GM12878 (cell line): ENCODE measurements at regions not wholly inside any gene's neighbourhood (a gene's known extent, or its start where the extent isn't known, plus 50 kb on each side); places are given as distances from the start of the nearest gene placed in this dataset.

Source experiments
- ATAC-seq: fragments of 200-7000 bp; cut with Tn5 transposase; 3 replicates; pipeline ENCODE4 v1.9.1; 2020; ENCODE audit warnings: mild to moderate bottlenecking, moderate library complexity
- BruUV-seq: library from RNA; stranded (reverse); fragments of 400-500 nt; replicated peaks from 2 replicates; lab custom pipeline; 2021; lab: Mats Ljungman, UMichigan
- CTCF ChIA-PET: fragments of 300-600 bp; sonication (Branson Sonifier 250); formaldehyde crosslinking; extraction: SDS; loops from one replicate; lab custom pipeline; 2021; ENCODE audit warnings: inconsistent platforms; lab: Yijun Ruan, JAX
- POLR2A ChIA-PET: fragments of 350-600 bp; formaldehyde crosslinking; extraction: SDS; loops from one replicate; lab custom pipeline; 2021; ENCODE audit warnings: inconsistent platforms; lab: Charles Lee
- RAD21 ChIA-PET: fragments of 300-600 bp; sonication (Branson Sonifier 250); formaldehyde crosslinking; loops from one replicate; lab custom pipeline; 2023; ENCODE audit warnings: antibody characterized with exemption; ENCODE audit not compliant: unreplicated experiment; lab: Charles Lee
- SMC1A ChIA-PET: fragments of 300-600 bp; sonication (Branson Sonifier 250); formaldehyde crosslinking; loops from one replicate; lab custom pipeline; 2023; ENCODE audit not compliant: unreplicated experiment, uncharacterized antibody; lab: Charles Lee
- DNase-seq: peaks from one replicate; pipeline ENCODE4 v3.0.0-alpha.2; 2011; ENCODE audit warnings: low read depth, low spot score
- FAIRE-seq: peaks from 3 replicates; lab custom pipeline; 2011; peaks lifted over from hg19 to GRCh38; lab: Jason Lieb, UNC
- H2AFZ ChIP-seq: 2 replicates; pipeline ENCODE4 v1.6.0; 2011; ENCODE audit warnings: low read depth, low read length, control low read depth; ENCODE audit not compliant: control insufficient read depth
- H3K27ac ChIP-seq: 2 replicates; pipeline ENCODE4 v1.5.1; 2011; ENCODE audit warnings: control low read depth; ENCODE audit not compliant: control insufficient read depth, insufficient read depth
- H3K27me3 ChIP-seq, 2 experiments: replicated peaks in 1 of 2; 2 replicates each; pipeline versions ENCODE4 v1.6.0 to v1.6.1; 2011; ENCODE audit warnings: low read length in 1 of 2; ENCODE audit not compliant: control insufficient read depth in 2 of 2, insufficient read depth in 2 of 2
- H3K36me3 ChIP-seq, 2 experiments: 2 replicates each; pipeline ENCODE4 v1.5.1; 2011; ENCODE audit warnings: low read length in 1 of 2; ENCODE audit not compliant: control insufficient read depth in 2 of 2, insufficient read depth in 2 of 2
- H3K4me1 ChIP-seq: 2 replicates; pipeline ENCODE4 v1.6.1; 2011; ENCODE audit warnings: mild to moderate bottlenecking, low read length, moderate library complexity, mixed read lengths; ENCODE audit not compliant: control insufficient read depth, insufficient read depth
- H3K4me2 ChIP-seq: 2 replicates; pipeline ENCODE4 v1.6.0; 2011; ENCODE audit warnings: control low read depth; ENCODE audit not compliant: control insufficient read depth, insufficient read depth
- H3K4me3 ChIP-seq: fragments of 200-600 bp; sonication (generic); 2 replicates; pipeline ENCODE4 v1.5.1; 2016
- H3K79me2 ChIP-seq: 2 replicates; pipeline ENCODE4 v1.6.0; 2011; ENCODE audit warnings: low read length; ENCODE audit not compliant: control insufficient read depth, insufficient read depth
- H3K9ac ChIP-seq: 2 replicates; pipeline ENCODE4 v1.8.0; 2011; ENCODE audit warnings: low read length, control low read depth, mixed read lengths; ENCODE audit not compliant: control insufficient read depth, insufficient read depth
- H3K9me3 ChIP-seq: replicated peaks from 3 replicates; pipeline ENCODE4 v1.5.1; 2011; ENCODE audit warnings: mild to moderate bottlenecking, low read length; ENCODE audit not compliant: control insufficient read depth, insufficient read depth
- H4K20me1 ChIP-seq: 2 replicates; pipeline ENCODE4 v1.6.0; 2011; ENCODE audit not compliant: control insufficient read depth, insufficient read depth
- HDAC6 ChIP-seq: fragments of 200-600 bp; sonication (generic); IDR thresholded peaks from one replicate; pipeline ENCODE4 v1.8.0; 2017; ENCODE audit warnings: antibody characterized with exemption; ENCODE audit not compliant: unreplicated experiment
- IKZF2 ChIP-seq, 2 experiments: fragments of 450-650 bp; IDR thresholded peaks; 2 replicates each; pipeline ENCODE4 v1.6.1; 2017; ENCODE audit warnings: mild to moderate bottlenecking in 2 of 2, moderate library complexity in 2 of 2
- KDM1A ChIP-seq: fragments of 200-600 bp; sonication (generic); IDR thresholded peaks from 2 replicates; pipeline ENCODE4 v1.6.1; 2016; ENCODE audit warnings: borderline replicate concordance
- SUPT20H ChIP-seq: IDR thresholded peaks from 2 replicates; pipeline ENCODE4 v1.6.1; 2011; ENCODE audit warnings: low read depth, mild to moderate bottlenecking, low read length, moderate library complexity, borderline replicate concordance; ENCODE audit not compliant: control insufficient read depth
- YBX1 ChIP-seq: fragments of 450-650 bp; IDR thresholded peaks from 2 replicates; pipeline ENCODE4 v1.6.1; 2016; ENCODE audit warnings: antibody characterized with exemption
- YY1 ChIP-seq: IDR thresholded peaks from 2 replicates; pipeline ENCODE4 v1.6.1; 2011; ENCODE audit warnings: low read depth, mild to moderate bottlenecking, low read length
- ZNF24 ChIP-seq: fragments of 450-650 bp; IDR thresholded peaks from 2 replicates; pipeline ENCODE4 v1.6.1; 2017; ENCODE audit warnings: antibody characterized with exemption, mild to moderate bottlenecking
- ZSCAN29 ChIP-seq: fragments of 450-650 bp; IDR thresholded peaks from 2 replicates; pipeline ENCODE4 v1.6.1; 2017; ENCODE audit warnings: mild to moderate bottlenecking, moderate library complexity
- ZZZ3 ChIP-seq: IDR thresholded peaks from 2 replicates; pipeline ENCODE4 v1.6.1; 2011; ENCODE audit warnings: low read depth; ENCODE audit not compliant: control insufficient read depth, insufficient read length
- WGBS: methylation state at CpG from one replicate; pipeline ENCODE4 v1.1.6; 2016; ENCODE audit warnings: low lambda C conversion rate; ENCODE audit not compliant: insufficient replicate concordance, insufficient coverage; ENCODE audit errors: missing lambda C conversion rate; 5-methylcytosine and 5-hydroxymethylcytosine counted together
- in situ Hi-C: fragments of 300-500 bp; cut with MboI; formaldehyde crosslinking; loops from 9 replicates; pipeline ENCODE4 v1.14.3; 2018; ENCODE audit warnings: mixed read lengths
- intact Hi-C: fragments of 100-400 bp; cut with micrococcal nuclease; formaldehyde crosslinking; loops from one replicate; pipeline ENCODE4 v1.14.2; 2022; ENCODE audit not compliant: unreplicated experiment
- TF ChIP-seq, protein P1 (sequence below): fragments of 450-650 bp; IDR thresholded peaks from 2 replicates; pipeline ENCODE4 v1.6.1; 2014; ENCODE audit warnings: mild to moderate bottlenecking
- TF ChIP-seq, protein P2 (sequence below): fragments of 450-650 bp; IDR thresholded peaks from 2 replicates; pipeline ENCODE4 v1.6.1; 2016; ENCODE audit warnings: mild to moderate bottlenecking, moderate library complexity, borderline replicate concordance

DNA sequence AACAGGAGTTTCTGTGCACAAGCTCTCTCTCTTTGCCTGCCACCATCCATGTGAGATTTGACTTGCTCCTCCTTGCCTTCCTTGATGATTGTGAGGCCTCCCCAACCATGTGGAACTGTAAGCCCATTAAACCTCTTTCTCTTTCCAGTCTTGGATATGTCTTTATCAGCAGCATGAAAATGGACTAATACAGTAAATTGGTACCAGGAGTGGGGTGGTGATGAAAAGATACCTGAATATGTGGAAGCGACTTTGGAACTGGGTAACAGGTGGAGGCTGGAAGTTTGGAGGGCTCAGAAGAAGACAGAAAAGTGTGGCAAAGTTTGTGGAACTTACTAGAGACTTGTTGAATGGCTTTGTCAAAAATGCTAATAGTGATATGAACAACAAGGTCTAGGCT is 69.1 kb upstream of the VANGL1 start (continued):
- no peak for TF ChIP-seq HDAC6
- no peak for TF ChIP-seq ZZZ3
- TF ChIP-seq ZNF24, result no peak
- TF ChIP-seq, all 136 proteins: peak for 0

DNA sequence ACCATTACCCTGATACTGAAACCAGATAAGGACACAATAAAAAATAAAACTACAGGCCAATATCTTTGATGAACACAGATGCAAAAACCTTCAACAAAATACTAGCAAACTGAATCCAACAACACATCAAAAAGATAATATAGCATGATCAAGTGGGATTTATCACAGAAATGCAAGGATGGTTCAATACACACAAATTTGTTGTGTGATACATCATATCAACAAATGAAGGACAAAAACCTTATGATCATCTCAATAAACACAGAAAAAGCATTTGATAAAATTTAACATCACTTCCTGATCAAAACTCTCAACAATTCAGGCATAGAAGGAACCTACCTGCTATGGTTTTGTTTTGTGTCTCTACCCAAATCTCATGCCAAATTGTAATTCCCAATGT is 74.3 kb upstream of the VANGL1 start:
- Histone ChIP-seq H3K27ac (no peak overlapping the region), H3K4me1 (no peaks in the 10 kb centered on the region), H3K9me3 (peaks cover 1% of the 10 kb centered on the region; the same call in 1 of the 3 replicates), H3K4me3 (no peak overlapping the region), H4K20me1 (no peaks in the 10 kb centered on the region), H3K36me3 (no peaks in the 10 kb centered on the region), H3K79me2 (no peaks in the 10 kb centered on the region), H3K27me3 (no peaks in the 10 kb centered on the region), H2AFZ (no peak overlapping the region), H3K9ac (no peak overlapping the region), H3K4me2 (no peak overlapping the region)
- in situ Hi-C loops (no loop called here), intact Hi-C loops (no loop called here)
- SMC1A ChIA-PET, result no interaction called here
- DNase-seq, result no peak
- no peak for FAIRE-seq
- RAD21 ChIA-PET, result no interaction called here
- ATAC-seq, result no peak
- CTCF ChIA-PET, result interaction anchor here (1.4 kb wide), 1 partner anchor 26 kb away, joined by 3 read pairs; no protein-coding TSS in a partner anchor
- TF ChIP-seq KDM1A (no peak), YY1 (no peak), YBX1 (no peak)
- BruUV-seq, result no TSS peak
- POLR2A ChIA-PET, result no interaction called here

DNA sequence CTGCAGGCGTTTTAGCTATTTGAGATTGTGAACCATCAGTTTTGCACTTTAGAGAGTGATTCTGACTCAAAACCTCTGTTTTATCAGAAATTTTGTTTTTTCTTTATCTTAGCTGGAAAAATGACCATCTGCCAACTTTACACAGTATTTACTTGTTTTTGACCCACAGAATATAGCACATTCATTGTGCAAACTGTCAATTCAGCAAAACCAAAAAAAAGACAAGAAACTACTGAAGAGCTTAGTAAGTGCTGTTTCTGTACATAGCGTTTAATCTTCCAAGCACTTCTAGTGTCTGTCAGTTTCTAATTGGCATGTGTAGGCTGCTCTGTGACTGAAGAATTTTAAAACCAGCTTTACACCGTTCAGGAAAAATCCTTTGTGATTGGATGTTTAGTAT is 76.0 kb upstream of the VANGL1 start:
- SMC1A ChIA-PET, result interaction anchor here (2.5 kb wide), 1 partner anchor 21 kb away, joined by 5 read pairs; no protein-coding TSS in a partner anchor
- FAIRE-seq (no peak), DNase-seq (no peak), ATAC-seq (no peak)
- Histone ChIP-seq H3K4me1 (no peaks in the 10 kb centered on the region), H3K4me2 (no peak overlapping the region), H3K27me3 (no peaks in the 10 kb centered on the region), H4K20me1 (no peaks in the 10 kb centered on the region), H3K9ac (no peak overlapping the region), H3K9me3 (peaks cover 1% of the 10 kb centered on the region; the same call in 1 of the 3 replicates), H3K27ac (no peak overlapping the region), H2AFZ (no peak overlapping the region), H3K79me2 (no peaks in the 10 kb centered on the region), H3K4me3 (no peak overlapping the region), H3K36me3 (no peaks in the 10 kb centered on the region)
- RAD21 ChIA-PET, result no interaction called here
- WGBS, result 35% methylated on average over 3 of the region's 3 CpGs
- in situ Hi-C loops (no loop called here), intact Hi-C loops (no loop called here)
- no TSS peak for BruUV-seq
- POLR2A ChIA-PET, result no interaction called here
- CTCF ChIA-PET, result no interaction called here
- TF ChIP-seq IKZF2 (IDR thresholded peaks at IDR 0.05), result no peak
- TF ChIP-seq, protein P1, sequence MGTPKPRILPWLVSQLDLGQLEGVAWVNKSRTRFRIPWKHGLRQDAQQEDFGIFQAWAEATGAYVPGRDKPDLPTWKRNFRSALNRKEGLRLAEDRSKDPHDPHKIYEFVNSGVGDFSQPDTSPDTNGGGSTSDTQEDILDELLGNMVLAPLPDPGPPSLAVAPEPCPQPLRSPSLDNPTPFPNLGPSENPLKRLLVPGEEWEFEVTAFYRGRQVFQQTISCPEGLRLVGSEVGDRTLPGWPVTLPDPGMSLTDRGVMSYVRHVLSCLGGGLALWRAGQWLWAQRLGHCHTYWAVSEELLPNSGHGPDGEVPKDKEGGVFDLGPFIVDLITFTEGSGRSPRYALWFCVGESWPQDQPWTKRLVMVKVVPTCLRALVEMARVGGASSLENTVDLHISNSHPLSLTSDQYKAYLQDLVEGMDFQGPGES, result no peak
- TF ChIP-seq SUPT20H, result no peak
- TF ChIP-seq ZSCAN29, result no peak
- TF ChIP-seq, protein P2, sequence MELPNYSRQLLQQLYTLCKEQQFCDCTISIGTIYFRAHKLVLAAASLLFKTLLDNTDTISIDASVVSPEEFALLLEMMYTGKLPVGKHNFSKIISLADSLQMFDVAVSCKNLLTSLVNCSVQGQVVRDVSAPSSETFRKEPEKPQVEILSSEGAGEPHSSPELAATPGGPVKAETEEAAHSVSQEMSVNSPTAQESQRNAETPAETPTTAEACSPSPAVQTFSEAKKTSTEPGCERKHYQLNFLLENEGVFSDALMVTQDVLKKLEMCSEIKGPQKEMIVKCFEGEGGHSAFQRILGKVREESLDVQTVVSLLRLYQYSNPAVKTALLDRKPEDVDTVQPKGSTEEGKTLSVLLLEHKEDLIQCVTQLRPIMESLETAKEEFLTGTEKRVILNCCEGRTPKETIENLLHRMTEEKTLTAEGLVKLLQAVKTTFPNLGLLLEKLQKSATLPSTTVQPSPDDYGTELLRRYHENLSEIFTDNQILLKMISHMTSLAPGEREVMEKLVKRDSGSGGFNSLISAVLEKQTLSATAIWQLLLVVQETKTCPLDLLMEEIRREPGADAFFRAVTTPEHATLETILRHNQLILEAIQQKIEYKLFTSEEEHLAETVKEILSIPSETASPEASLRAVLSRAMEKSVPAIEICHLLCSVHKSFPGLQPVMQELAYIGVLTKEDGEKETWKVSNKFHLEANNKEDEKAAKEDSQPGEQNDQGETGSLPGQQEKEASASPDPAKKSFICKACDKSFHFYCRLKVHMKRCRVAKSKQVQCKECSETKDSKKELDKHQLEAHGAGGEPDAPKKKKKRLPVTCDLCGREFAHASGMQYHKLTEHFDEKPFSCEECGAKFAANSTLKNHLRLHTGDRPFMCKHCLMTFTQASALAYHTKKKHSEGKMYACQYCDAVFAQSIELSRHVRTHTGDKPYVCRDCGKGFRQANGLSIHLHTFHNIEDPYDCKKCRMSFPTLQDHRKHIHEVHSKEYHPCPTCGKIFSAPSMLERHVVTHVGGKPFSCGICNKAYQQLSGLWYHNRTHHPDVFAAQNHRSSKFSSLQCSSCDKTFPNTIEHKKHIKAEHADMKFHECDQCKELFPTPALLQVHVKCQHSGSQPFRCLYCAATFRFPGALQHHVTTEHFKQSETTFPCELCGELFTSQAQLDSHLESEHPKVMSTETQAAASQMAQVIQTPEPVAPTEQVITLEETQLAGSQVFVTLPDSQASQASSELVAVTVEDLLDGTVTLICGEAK, result no peak
